Trophoblast cell (in vitro differentiated cells and primary cell): ENCODE measurements at regions not wholly inside any gene's neighbourhood (a gene's known extent, or its start where the extent isn't known, plus 50 kb on each side); places are given as distances from the start of the nearest gene placed in this dataset.

ENCODE experiments used
- DNase-seq, 2 donors: peaks; one replicate each; pipeline ENCODE4 v3.0.0-alpha.2; 2016
- H2AFZ ChIP-seq: 2 replicates; pipeline ENCODE4 v1.6.1; 2013; ENCODE audit warnings: low read length, moderate library complexity, mild to moderate bottlenecking; ENCODE audit not compliant: insufficient read depth, poor library complexity
- H2AK5ac ChIP-seq: 2 replicates; pipeline ENCODE4 v1.6.1; 2013; ENCODE audit warnings: mild to moderate bottlenecking, low read length
- H2BK120ac ChIP-seq: 2 replicates; pipeline ENCODE4 v1.6.1; 2013; ENCODE audit warnings: low read length, mild to moderate bottlenecking, moderate library complexity; ENCODE audit not compliant: insufficient read depth, poor library complexity
- H2BK12ac ChIP-seq: 2 replicates; pipeline ENCODE4 v1.6.1; 2013; ENCODE audit warnings: mild to moderate bottlenecking, low read length, moderate library complexity
- H2BK5ac ChIP-seq: 2 replicates; pipeline ENCODE4 v1.6.1; 2013; ENCODE audit warnings: low read length, low read depth, moderate library complexity, mild to moderate bottlenecking; ENCODE audit not compliant: poor library complexity
- H3K14ac ChIP-seq: 2 replicates; pipeline ENCODE4 v1.6.1; 2013; ENCODE audit warnings: mild to moderate bottlenecking, low read length
- H3K18ac ChIP-seq: 2 replicates; pipeline ENCODE4 v1.6.1; 2013; ENCODE audit warnings: mild to moderate bottlenecking, low read length
- H3K23ac ChIP-seq: 2 replicates; pipeline ENCODE4 v1.6.1; 2013; ENCODE audit warnings: low read length
- H3K27ac ChIP-seq: 2 replicates; pipeline ENCODE4 v1.5.1; 2013; ENCODE audit warnings: low read depth, mild to moderate bottlenecking, inconsistent platforms, low read length, moderate library complexity
- H3K27me3 ChIP-seq: 2 replicates; pipeline ENCODE4 v1.6.1; 2013; ENCODE audit warnings: inconsistent platforms, mild to moderate bottlenecking, low read length, moderate library complexity; ENCODE audit not compliant: insufficient read depth
- H3K36me3 ChIP-seq, 2 experiments: 1 replicate in 1 of 2; 2 replicates in 1 of 2; pipeline ENCODE4 v1.6.1; 2013; ENCODE audit warnings: low read length in 2 of 2, mild to moderate bottlenecking in 2 of 2, moderate library complexity in 1 of 2; ENCODE audit not compliant: insufficient read depth in 2 of 2, control insufficient read depth in 1 of 2
- H3K4ac ChIP-seq: 2 replicates; pipeline ENCODE4 v1.6.1; 2013; ENCODE audit warnings: low read depth, mild to moderate bottlenecking, low read length, moderate library complexity
- H3K4me1 ChIP-seq, 2 experiments: 1 replicate in 1 of 2; 2 replicates in 1 of 2; pipeline ENCODE4 v1.6.1; 2013; ENCODE audit warnings: low read length in 2 of 2, mild to moderate bottlenecking in 2 of 2, moderate library complexity in 1 of 2; ENCODE audit not compliant: insufficient read depth in 2 of 2, control insufficient read depth in 1 of 2
- H3K4me2 ChIP-seq: 2 replicates; pipeline ENCODE4 v1.6.1; 2013; ENCODE audit warnings: inconsistent platforms, mild to moderate bottlenecking, low read length, moderate library complexity
- H3K4me3 ChIP-seq: 2 replicates; pipeline ENCODE4 v1.5.1; 2013; ENCODE audit warnings: mild to moderate bottlenecking, low read depth, low read length, inconsistent platforms
- H3K79me1 ChIP-seq: one replicate; pipeline ENCODE4 v1.6.1; 2013; ENCODE audit warnings: low read length
- H3K79me2 ChIP-seq: 2 replicates; pipeline ENCODE4 v1.6.1; 2013; ENCODE audit warnings: low read length, mild to moderate bottlenecking; ENCODE audit not compliant: control insufficient read depth, insufficient read depth, poor library complexity
- H3K9ac ChIP-seq: 2 replicates; pipeline ENCODE4 v1.6.1; 2013; ENCODE audit warnings: mild to moderate bottlenecking, low read length
- H3K9me3 ChIP-seq: 2 replicates; pipeline ENCODE4 v1.6.1; 2013; ENCODE audit warnings: low read depth, mild to moderate bottlenecking, control low read depth, inconsistent platforms, low read length; ENCODE audit not compliant: insufficient read depth
- H4K12ac ChIP-seq: 2 replicates; pipeline ENCODE4 v1.6.1; 2013; ENCODE audit warnings: low read depth, mild to moderate bottlenecking, low read length, moderate library complexity
- H4K8ac ChIP-seq: 2 replicates; pipeline ENCODE4 v1.6.1; 2013; ENCODE audit warnings: low read depth, mild to moderate bottlenecking, low read length, moderate library complexity
- H4K91ac ChIP-seq: one replicate; pipeline ENCODE4 v1.6.1; 2013; ENCODE audit warnings: low read depth, mild to moderate bottlenecking, low read length, moderate library complexity
- WGBS: extraction: QIAGEN DNeasy Blood & Tissue Kit; methylation state at CpG from one replicate; pipeline ENCODE4 v1.1.7; 2013; ENCODE audit warnings: missing lambda C conversion rate; ENCODE audit not compliant: insufficient read length, insufficient coverage; ENCODE audit errors: extremely low coverage; 5-methylcytosine and 5-hydroxymethylcytosine counted together

DNA sequence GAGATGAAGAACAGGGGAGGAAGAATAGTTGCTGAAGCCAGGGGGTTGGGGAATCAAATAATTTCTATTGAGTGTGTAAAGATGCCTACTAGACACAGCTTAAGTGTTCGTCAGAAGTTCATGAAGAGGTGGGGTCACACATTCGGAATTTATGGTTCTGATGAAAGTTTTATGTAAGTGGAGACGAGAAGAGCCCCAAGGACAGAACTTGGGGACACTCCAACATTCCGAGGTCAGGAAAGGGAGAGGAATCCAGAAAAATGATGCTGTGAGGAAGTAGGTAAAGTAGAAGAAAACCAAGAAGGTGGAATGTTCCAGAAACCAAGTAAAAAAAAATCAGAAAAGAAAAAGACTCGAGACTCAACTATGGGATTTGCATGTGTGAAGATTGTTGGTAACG, 272.5 kb downstream of the SIPA1L2 start:
- Histone ChIP-seq H3K9ac (no peak overlapping the region), H2BK5ac (no peak overlapping the region), H2AK5ac (no peak overlapping the region), H2AFZ (no peak overlapping the region), H4K91ac (no peak overlapping the region), H2BK120ac (no peak overlapping the region), H2BK12ac (no peak overlapping the region), H3K36me3 (no peaks in the 10 kb centered on the region), H3K79me2 (no peaks in the 10 kb centered on the region), H3K14ac (no peak overlapping the region), H3K18ac (no peak overlapping the region), H3K4ac (no peak overlapping the region), H3K27me3 (no peaks in the 10 kb centered on the region), H3K4me3 (no peak overlapping the region), H3K27ac (no peak overlapping the region), H3K4me2 (no peak overlapping the region), H3K23ac (no peak overlapping the region), H4K8ac (no peak overlapping the region), H3K79me1 (no peaks in the 10 kb centered on the region), H3K4me1 (no peaks in the 10 kb centered on the region), H3K9me3 (no peaks in the 10 kb centered on the region), H4K12ac (no peak overlapping the region)
- DNase-seq = no peak
- WGBS = no CpG with 5 or more reads among the region's 6 CpGs

DNA sequence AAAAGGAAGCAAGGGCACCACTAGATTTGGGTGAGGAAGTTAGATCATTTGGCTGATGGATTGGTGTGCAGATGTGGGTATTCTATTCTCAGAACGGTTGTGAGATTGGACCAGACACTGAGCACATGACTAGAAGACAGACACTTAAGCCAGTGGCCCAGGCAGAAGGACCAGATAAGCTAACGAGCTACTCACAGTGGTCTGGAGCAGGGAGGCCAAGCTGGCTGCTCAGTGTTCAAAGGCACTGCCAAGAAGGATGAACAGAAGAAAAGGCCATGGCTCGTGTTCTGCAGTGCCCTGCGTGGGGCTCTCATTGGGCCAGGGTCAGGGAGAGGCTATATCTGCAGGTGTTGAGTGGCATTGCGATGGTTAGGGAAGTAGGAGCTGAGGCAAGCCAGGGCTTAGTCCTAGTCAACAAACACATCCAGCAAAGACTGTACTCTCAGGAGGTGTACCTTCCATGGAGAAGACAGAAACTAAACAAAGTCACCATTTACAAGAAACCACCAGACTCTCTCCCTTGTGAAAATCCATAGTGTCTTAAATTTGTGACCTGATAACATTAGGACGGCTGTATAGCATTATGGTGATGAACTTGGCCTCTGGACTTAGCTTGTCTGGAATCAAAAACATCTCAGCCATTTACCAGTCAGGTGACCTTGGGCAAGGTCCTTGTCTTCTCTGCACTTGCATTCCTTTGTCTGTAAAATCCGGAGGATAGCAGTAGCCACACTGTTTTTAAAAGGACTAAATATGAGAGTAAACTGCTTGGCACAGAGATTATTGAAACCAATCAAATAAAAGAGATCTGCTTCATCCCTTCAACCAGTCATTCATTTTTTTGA, 274.5 kb downstream of the SIPA1L2 start:
- H3K4ac ChIP-seq = no peak overlapping the region
- no peaks in the 10 kb centered on the region for H3K36me3 ChIP-seq
- no peak overlapping the region for H3K4me2 ChIP-seq
- no peaks in the 10 kb centered on the region for H3K4me1 ChIP-seq
- no peak overlapping the region for H4K8ac ChIP-seq
- H4K91ac ChIP-seq = no peak overlapping the region
- H3K27ac ChIP-seq = no peak overlapping the region
- H2BK5ac ChIP-seq = no peak overlapping the region
- H3K79me1 ChIP-seq = no peaks in the 10 kb centered on the region
- no peak overlapping the region for H2AFZ ChIP-seq
- no peaks in the 10 kb centered on the region for H3K27me3 ChIP-seq
- H2BK120ac ChIP-seq = no peak overlapping the region
- no peak overlapping the region for H3K14ac ChIP-seq
- peaks cover 3% of the 10 kb centered on the region for H3K9me3 ChIP-seq
- H3K9ac ChIP-seq = no peak overlapping the region
- WGBS = no CpG with 5 or more reads among the region's 7 CpGs
- H3K4me3 ChIP-seq = no peak overlapping the region
- H3K18ac ChIP-seq = no peak overlapping the region
- no peak overlapping the region for H3K23ac ChIP-seq
- H3K79me2 ChIP-seq = no peaks in the 10 kb centered on the region
- peak in 1 of 2 donors; percentile 13 for DNase-seq
- H2BK12ac ChIP-seq = no peak overlapping the region
- H4K12ac ChIP-seq = no peak overlapping the region
- no peak overlapping the region for H2AK5ac ChIP-seq

DNA sequence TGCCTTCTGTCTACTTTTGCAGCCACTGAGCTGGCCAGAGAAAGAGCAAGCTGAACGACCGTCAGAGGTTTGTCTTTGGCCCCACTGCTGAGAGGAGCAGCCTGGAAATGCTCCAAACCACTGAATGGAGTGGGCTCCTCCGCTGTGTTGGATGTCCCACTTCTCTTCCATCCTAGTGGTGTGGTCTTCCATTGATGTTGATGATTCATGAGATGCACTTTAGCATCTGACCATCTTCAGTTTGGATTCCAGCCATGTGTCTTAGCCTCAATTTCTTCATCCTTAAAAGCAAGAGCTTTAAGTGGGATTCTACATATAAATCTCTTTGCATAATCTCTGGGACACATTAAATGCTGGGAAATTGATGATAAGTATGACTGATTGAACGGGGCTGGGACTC, 276.9 kb downstream of the SIPA1L2 start:
- Histone ChIP-seq H3K9ac (no peak overlapping the region), H3K79me1 (no peaks in the 10 kb centered on the region), H2AK5ac (no peak overlapping the region), H3K4me3 (no peak overlapping the region), H3K4ac (no peak overlapping the region), H4K91ac (no peak overlapping the region), H2BK5ac (no peak overlapping the region), H3K9me3 (peaks cover 3% of the 10 kb centered on the region), H3K27me3 (no peaks in the 10 kb centered on the region), H3K79me2 (no peaks in the 10 kb centered on the region), H3K14ac (no peak overlapping the region), H2BK120ac (no peak overlapping the region), H3K27ac (no peak overlapping the region), H3K23ac (no peak overlapping the region), H2BK12ac (no peak overlapping the region), H3K4me1 (no peaks in the 10 kb centered on the region), H3K18ac (no peak overlapping the region), H4K8ac (no peak overlapping the region), H2AFZ (no peak overlapping the region), H3K4me2 (no peak overlapping the region), H4K12ac (no peak overlapping the region), H3K36me3 (no peaks in the 10 kb centered on the region)
- no peak for DNase-seq
- WGBS = no CpG with 5 or more reads among the region's 4 CpGs

DNA sequence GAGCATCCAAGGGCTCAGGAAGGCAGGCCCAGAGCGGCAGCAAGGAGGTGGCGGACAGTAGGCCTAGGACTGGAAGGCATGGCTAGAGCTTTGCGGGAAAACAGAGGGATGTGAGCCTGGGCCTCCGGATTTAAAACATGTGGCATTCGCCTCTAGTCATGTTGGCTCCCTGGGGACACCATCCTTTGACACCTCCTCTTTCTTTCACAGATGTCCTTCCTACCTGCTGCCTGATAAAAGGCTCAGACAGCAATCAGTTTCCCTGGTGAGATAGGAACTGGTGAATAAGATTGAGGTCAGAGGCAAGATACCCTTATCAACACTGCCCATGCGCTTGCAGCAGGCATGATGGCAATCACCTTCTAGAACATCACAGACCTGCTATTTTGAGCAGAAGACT, 277.6 kb downstream of the SIPA1L2 start:
- no peak overlapping the region for H3K27ac ChIP-seq
- H3K4me1 ChIP-seq = no peaks in the 10 kb centered on the region
- H4K8ac ChIP-seq = no peak overlapping the region
- no peaks in the 10 kb centered on the region for H3K79me1 ChIP-seq
- H2AFZ ChIP-seq = no peak overlapping the region
- H3K27me3 ChIP-seq = no peaks in the 10 kb centered on the region
- H2BK12ac ChIP-seq = no peak overlapping the region
- H2AK5ac ChIP-seq = no peak overlapping the region
- H3K14ac ChIP-seq = no peak overlapping the region
- no peak overlapping the region for H3K23ac ChIP-seq
- H3K4ac ChIP-seq = no peak overlapping the region
- no CpG with 5 or more reads among the region's 6 CpGs for WGBS
- H3K4me2 ChIP-seq = no peak overlapping the region
- no peak overlapping the region for H4K12ac ChIP-seq
- H3K9ac ChIP-seq = no peak overlapping the region
- peaks cover 3% of the 10 kb centered on the region for H3K9me3 ChIP-seq
- H2BK120ac ChIP-seq = no peak overlapping the region
- H3K4me3 ChIP-seq = no peak overlapping the region
- no peak overlapping the region for H2BK5ac ChIP-seq
- no peak for DNase-seq
- H3K79me2 ChIP-seq = no peaks in the 10 kb centered on the region
- no peak overlapping the region for H4K91ac ChIP-seq
- no peak overlapping the region for H3K18ac ChIP-seq
- H3K36me3 ChIP-seq = no peaks in the 10 kb centered on the region
